GM12864 (cell line): ENCODE measurements at regions not wholly inside any gene's neighbourhood (a gene's known extent, or its start where the extent isn't known, plus 50 kb on each side); places are given as distances from the start of the nearest gene placed in this dataset.
"Not testable (repeated sequence)": the region's sequence is repeated elsewhere in the genome, so short reads cannot be mapped to it uniquely, and the experiment has no call there.

ENCODE experiments used
- DNase-seq: peaks from one replicate; pipeline ENCODE4 v3.0.0-alpha.2; 2011; ENCODE audit warnings: low read depth
- H3K4me3 ChIP-seq: 2 replicates; pipeline ENCODE4 v1.5.1; 2011; ENCODE audit warnings: mild to moderate bottlenecking, low read depth, low read length, control low read depth
- TF ChIP-seq, protein P1 (sequence below): IDR thresholded peaks from 2 replicates; pipeline ENCODE4 v1.5.1; 2011; ENCODE audit warnings: low read depth, mild to moderate bottlenecking, moderate library complexity, low read length, control low read depth, inconsistent platforms; ENCODE audit errors: missing control alignments

DNA sequence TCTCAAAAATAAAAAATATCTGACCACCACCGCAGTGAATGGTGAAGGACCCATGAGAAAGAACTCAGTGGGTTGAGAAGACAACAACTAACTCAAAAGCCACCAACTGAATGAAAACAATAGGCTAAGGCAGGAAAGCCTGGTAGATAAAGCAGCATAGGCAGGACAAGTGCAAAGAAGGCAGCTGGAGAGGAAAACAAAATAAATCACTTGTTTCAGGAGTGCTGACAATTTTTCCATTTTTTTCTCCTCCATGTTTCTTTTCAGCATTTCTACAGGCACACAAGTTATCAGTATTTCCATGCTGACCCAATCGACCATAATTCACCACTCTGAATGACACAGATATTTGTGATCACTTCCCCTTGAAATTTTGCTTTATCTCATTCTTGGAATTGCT lies 597.8 kb downstream of the LIG4 start:
- no peak overlapping the region for H3K4me3 ChIP-seq
- no peak for DNase-seq
- TF ChIP-seq, protein P1, sequence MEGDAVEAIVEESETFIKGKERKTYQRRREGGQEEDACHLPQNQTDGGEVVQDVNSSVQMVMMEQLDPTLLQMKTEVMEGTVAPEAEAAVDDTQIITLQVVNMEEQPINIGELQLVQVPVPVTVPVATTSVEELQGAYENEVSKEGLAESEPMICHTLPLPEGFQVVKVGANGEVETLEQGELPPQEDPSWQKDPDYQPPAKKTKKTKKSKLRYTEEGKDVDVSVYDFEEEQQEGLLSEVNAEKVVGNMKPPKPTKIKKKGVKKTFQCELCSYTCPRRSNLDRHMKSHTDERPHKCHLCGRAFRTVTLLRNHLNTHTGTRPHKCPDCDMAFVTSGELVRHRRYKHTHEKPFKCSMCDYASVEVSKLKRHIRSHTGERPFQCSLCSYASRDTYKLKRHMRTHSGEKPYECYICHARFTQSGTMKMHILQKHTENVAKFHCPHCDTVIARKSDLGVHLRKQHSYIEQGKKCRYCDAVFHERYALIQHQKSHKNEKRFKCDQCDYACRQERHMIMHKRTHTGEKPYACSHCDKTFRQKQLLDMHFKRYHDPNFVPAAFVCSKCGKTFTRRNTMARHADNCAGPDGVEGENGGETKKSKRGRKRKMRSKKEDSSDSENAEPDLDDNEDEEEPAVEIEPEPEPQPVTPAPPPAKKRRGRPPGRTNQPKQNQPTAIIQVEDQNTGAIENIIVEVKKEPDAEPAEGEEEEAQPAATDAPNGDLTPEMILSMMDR = no peak

DNA sequence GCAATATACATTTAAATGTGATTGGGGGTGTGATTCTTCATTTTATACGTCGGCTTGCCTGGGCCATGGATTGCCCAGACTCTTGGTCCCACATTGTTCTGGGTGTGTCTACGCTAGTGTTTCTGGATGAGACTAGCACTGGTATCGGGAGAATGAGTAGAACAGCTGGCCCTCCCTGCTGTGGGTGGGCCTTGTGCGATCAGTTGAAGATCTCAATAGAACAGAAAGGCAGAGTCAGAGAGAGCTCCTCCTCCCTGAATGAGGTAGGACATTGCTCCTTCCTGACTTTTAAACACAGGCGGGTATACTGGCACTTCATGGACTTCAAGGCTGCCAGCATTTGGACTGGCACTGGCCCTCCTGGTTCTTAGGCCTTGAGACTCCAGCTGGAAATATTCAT lies 603.0 kb downstream of the LIG4 start:
- no peak for DNase-seq
- TF ChIP-seq, protein P1 = no peak
- no peak overlapping the region for H3K4me3 ChIP-seq

DNA sequence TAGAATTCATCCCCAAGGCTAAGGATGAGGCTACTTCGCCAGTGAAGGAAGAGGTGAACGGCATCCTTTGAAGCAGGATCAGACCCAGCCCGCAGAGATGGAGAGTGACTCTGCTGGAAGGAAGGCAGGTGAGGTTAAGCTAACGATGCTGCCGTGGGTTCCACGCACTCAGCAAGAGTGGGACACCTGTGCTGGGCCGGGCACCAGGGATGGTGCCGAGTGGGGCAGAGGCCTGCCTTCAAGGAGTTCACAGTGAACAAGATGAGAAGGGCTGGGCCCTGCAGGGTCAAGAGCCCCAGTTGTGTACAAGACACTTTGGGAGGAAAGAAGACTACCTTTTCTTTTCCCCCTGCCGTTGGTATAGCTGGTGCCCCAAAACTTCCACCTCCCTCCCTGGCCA lies 606.6 kb downstream of the LIG4 start:
- TF ChIP-seq, protein P1 = no peak
- DNase-seq = no peak

DNA sequence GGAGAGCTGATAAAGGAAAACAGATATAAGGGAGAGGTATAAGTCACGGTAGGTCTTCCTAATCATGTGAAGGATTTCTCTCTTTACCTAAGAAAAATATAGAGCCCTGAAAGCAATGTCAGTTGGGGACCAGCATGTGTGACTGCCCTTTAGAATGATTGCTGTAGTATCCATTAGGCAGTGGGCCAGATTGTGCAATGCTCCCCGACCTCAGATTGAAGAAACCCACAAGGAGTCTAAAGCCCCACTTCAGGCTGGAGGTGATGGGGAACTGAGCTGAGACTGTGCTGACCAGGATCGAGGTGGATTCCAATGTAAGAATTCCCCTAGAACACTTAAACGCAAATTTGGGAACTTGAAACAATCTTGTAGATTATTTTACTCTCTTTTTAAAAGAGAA lies 614.4 kb downstream of the LIG4 start:
- H3K4me3 ChIP-seq = no peak overlapping the region
- DNase-seq = no peak
- TF ChIP-seq, protein P1 = no peak

More for the DNA sequence above, 606.6 kb downstream of the LIG4 start:
- H3K4me3 ChIP-seq = no peak overlapping the region

DNA sequence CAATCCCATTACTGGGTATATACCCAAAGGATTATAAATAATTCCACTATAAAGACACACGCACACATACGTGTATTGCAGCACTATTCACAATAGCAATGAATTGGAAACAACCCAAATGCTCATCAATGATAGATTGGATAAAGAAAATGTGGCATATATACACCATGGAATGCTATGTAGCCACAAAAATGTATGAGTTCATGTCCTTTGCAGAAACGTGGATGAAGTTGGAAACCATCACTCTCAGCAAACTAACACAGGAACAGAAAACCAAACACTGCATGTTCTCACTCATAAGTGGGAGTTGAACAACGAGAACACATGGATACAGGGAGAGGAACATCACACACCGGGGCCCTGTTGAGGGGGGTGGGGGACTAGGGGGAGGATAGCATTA lies 619.0 kb downstream of the LIG4 start:
- not testable (repeated sequence) for DNase-seq, H3K4me3 ChIP-seq

DNA sequence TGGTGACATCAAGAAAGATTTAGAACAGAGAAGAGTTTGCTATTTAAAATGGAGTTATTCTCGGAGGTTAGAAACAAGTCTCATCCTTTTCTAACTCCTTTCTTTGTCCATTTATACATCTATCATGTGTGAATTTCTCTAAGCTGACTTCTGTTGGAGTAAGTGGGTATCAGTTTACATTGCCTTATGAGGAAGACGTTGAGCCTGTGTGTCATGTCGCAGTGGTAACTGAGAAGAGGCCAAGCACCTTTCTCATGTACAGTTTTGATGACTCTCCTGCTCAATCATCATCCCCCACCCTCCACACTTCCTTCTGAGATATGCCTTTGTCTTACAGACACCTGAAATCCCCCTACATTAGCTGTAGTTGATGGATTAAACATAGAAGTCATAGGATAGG lies 624.8 kb downstream of the LIG4 start:
- H3K4me3 ChIP-seq = no peak overlapping the region
- no peak for DNase-seq
- TF ChIP-seq, protein P1 = no peak

DNA sequence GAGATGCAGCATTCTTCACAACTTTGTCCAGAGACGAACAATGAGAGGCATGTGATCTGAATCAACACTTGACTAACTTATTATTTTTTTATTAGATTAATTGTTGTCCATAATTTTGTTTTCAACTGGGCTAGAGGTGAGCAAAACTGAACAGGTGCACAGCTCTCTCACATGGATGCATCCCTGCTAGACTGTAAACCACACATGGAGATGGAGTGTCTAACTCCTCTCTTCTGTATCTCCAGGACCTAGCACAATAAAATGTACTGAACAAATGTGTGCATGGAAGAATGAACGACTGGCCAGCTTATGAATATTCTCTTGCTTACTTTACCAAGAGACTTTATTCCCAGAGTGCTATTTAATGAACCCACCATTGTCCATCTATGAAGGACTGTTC lies 627.7 kb downstream of the LIG4 start:
- TF ChIP-seq, protein P1 = no peak
- no peak for DNase-seq
- H3K4me3 ChIP-seq = no peak overlapping the region

DNA sequence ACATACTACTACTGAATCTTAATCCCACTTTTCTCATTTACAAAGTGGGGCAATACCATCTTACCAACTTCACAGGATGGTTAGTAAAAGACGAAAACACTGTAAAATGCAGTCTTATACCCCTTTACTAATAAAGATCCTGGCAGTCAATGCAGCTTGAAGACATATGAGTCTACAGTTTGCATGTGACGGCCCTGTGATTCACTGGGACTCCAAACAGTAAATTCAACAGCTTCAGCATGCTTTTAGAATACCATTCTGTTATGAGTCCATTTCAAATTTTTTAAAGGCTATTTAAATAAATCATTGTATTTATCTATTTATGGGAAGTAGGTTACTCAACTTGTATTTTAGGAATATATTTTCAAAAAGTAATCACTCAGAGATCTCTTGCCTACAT lies 629.1 kb downstream of the LIG4 start:
- H3K4me3 ChIP-seq = no peak overlapping the region
- no peak for DNase-seq
- TF ChIP-seq, protein P1 = no peak
